Liver (tissue), 3 donors: ENCODE measurements at regions not wholly inside any gene's neighbourhood (a gene's known extent, or its start where the extent isn't known, plus 50 kb on each side); places are given as distances from the start of the nearest gene placed in this dataset.
"Not testable (repeated sequence)": the region's sequence is repeated elsewhere in the genome, so short reads cannot be mapped to it uniquely, and the experiment has no call there.

Experiments
- ATF3 ChIP-seq: IDR thresholded peaks from 2 replicates; pipeline ENCODE4 v1.6.1; 2016; ENCODE audit warnings: antibody characterized with exemption
- CTCF ChIP-seq: fragments of 150-350 bp; IDR thresholded peaks from 2 replicates; pipeline ENCODE4 v1.5.1; 2017; ENCODE audit warnings: improper control_type of control experiment, low read depth, low read length; ENCODE audit not compliant: missing input control
- EGR1 ChIP-seq, 2 donors: IDR thresholded peaks; 2 replicates each; pipeline ENCODE4 v1.6.1; 2016 to 2018; ENCODE audit warnings: antibody characterized with exemption in 2 of 2, low read depth in 2 of 2
- JUND ChIP-seq, 2 donors: IDR thresholded peaks; 2 replicates each; pipeline ENCODE4 v1.6.1; 2016; ENCODE audit warnings: antibody characterized with exemption in 2 of 2
- MAX ChIP-seq: IDR thresholded peaks from 2 replicates; pipeline ENCODE4 v1.6.1; 2016; ENCODE audit warnings: antibody characterized with exemption
- RAD21 ChIP-seq, 2 donors: IDR thresholded peaks; 2 replicates each; pipeline ENCODE4 v1.6.1; 2016; ENCODE audit warnings: antibody characterized with exemption in 2 of 2, mild to moderate bottlenecking in 2 of 2
- REST ChIP-seq: IDR thresholded peaks from 2 replicates; pipeline ENCODE4 v1.6.1; 2016; ENCODE audit warnings: antibody characterized with exemption, mild to moderate bottlenecking
- RXRA ChIP-seq, 2 donors: IDR thresholded peaks; 2 replicates each; pipeline ENCODE4 v1.6.1; 2017 to 2018; ENCODE audit warnings: antibody characterized with exemption in 2 of 2, mild to moderate bottlenecking in 1 of 2
- SP1 ChIP-seq: IDR thresholded peaks from 2 replicates; pipeline ENCODE4 v1.6.1; 2018; ENCODE audit warnings: antibody characterized with exemption, mild to moderate bottlenecking
- donor health status: healthy.
- donor health status: healthy.

GRCh38 chr2:111292232-111292968 lies 171.7 kb downstream of the BCL2L11 start:
- not testable (repeated sequence) for TF ChIP-seq REST; CTCF; RAD21 (IDR thresholded peaks at IDR 0.05); ATF3; JUND (IDR thresholded peaks at IDR 0.05); EGR1 (IDR thresholded peaks at IDR 0.05; ENCODE audit: low read depth in 2 of 2); MAX
- TF ChIP-seq SP1, result peak; percentile 38
- TF ChIP-seq RXRA (IDR thresholded peaks at IDR 0.05), result peak; percentile 18 to 32
